Progenitor cell of endocrine pancreas (in vitro differentiated cells): ENCODE measurements at regions not wholly inside any gene's neighbourhood (a gene's known extent, or its start where the extent isn't known, plus 50 kb on each side); places are given as distances from the start of the nearest gene placed in this dataset.
"Not testable (repeated sequence)": the region's sequence is repeated elsewhere in the genome, so short reads cannot be mapped to it uniquely, and the experiment has no call there.

ENCODE experiments used
- DNase-seq: peaks from one replicate; pipeline ENCODE4 v3.0.0; 2021; ENCODE audit warnings: low spot score; ENCODE audit not compliant: unreplicated experiment
- H3K27ac Mint-ChIP-seq: 2 replicates; pipeline ENCODE4 v1.8.0; 2021; ENCODE audit warnings: mild to moderate bottlenecking, moderate library complexity, mixed read lengths
- H3K27me3 Mint-ChIP-seq: 2 replicates; pipeline ENCODE4 v1.8.0; 2021; ENCODE audit warnings: mixed read lengths
- H3K36me3 Mint-ChIP-seq: 2 replicates; pipeline ENCODE4 v1.8.0; 2022; ENCODE audit warnings: mixed read lengths; ENCODE audit not compliant: insufficient read depth
- H3K4me1 Mint-ChIP-seq: 2 replicates; pipeline ENCODE4 v1.8.0; 2021; ENCODE audit warnings: low read depth, mixed read lengths
- H3K4me3 Mint-ChIP-seq: 2 replicates; pipeline ENCODE4 v1.8.0; 2021; ENCODE audit warnings: low read depth, mild to moderate bottlenecking, moderate library complexity, mixed read lengths
- H3K9me3 Mint-ChIP-seq: 2 replicates; pipeline ENCODE4 v1.8.0; 2021; ENCODE audit warnings: low read depth, mixed read lengths
- TF ChIP-seq, protein P1 (sequence below): fragments of 200-600 bp; sonication (generic); IDR thresholded peaks from one replicate; pipeline ENCODE4 v1.5.0; 2021; ENCODE audit warnings: antibody characterized with exemption, mild to moderate bottlenecking; ENCODE audit not compliant: unreplicated experiment

DNA sequence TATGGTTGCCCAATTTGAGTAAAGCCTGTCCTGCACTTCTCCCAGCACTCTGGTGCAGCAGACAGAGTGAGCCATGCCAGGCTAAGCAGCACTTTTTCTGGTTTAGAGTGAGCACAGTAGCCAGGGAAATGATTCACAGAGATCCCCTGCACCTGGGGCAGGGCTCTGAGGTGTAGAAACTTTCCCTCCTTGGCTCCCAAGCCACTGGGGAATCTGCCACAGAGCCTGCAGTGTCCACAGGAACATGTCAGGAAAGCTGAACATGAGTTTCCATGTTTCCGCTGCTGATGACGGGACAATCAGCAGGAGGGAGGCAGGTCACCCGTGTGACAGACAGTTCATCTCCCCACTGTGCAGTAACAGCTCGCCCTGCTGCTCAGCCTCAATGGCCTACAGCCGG, 429.9 kb upstream of the B3GAT1 start:
- Mint-ChIP-seq H3K4me1 (no peaks in the 10 kb centered on the region), H3K27ac (no peak overlapping the region), H3K9me3 (no peaks in the 10 kb centered on the region), H3K27me3 (peaks cover 49% of the 10 kb centered on the region), H3K36me3 (no peaks in the 10 kb centered on the region), H3K4me3 (no peak overlapping the region)
- no peak for DNase-seq
- TF ChIP-seq, protein P1, sequence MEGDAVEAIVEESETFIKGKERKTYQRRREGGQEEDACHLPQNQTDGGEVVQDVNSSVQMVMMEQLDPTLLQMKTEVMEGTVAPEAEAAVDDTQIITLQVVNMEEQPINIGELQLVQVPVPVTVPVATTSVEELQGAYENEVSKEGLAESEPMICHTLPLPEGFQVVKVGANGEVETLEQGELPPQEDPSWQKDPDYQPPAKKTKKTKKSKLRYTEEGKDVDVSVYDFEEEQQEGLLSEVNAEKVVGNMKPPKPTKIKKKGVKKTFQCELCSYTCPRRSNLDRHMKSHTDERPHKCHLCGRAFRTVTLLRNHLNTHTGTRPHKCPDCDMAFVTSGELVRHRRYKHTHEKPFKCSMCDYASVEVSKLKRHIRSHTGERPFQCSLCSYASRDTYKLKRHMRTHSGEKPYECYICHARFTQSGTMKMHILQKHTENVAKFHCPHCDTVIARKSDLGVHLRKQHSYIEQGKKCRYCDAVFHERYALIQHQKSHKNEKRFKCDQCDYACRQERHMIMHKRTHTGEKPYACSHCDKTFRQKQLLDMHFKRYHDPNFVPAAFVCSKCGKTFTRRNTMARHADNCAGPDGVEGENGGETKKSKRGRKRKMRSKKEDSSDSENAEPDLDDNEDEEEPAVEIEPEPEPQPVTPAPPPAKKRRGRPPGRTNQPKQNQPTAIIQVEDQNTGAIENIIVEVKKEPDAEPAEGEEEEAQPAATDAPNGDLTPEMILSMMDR = no peak

DNA sequence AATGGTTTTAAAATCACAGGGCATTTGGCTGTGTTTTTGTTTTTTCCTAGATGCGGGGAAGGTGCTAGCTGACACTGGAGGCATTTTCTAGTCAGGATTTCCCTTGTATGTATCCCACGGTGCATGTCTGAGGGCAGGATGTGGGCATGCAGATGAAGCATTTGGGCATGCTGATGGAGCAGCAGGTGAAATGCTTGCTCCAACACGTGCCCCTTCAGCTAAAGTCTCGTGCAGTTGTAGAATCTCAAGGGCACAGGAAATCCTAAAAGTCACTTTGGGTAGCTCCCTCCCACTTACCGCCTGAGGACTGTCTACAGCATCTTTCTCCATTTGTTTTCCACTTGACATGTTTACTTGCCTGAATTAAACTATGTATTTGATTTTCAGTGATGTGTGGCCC, 429.4 kb upstream of the B3GAT1 start:
- TF ChIP-seq, protein P1 = no peak
- Mint-ChIP-seq H3K4me1 (no peaks in the 10 kb centered on the region), H3K27ac (no peak overlapping the region), H3K36me3 (no peaks in the 10 kb centered on the region), H3K9me3 (no peaks in the 10 kb centered on the region), H3K4me3 (no peak overlapping the region), H3K27me3 (peaks cover 48% of the 10 kb centered on the region)
- DNase-seq = no peak

DNA sequence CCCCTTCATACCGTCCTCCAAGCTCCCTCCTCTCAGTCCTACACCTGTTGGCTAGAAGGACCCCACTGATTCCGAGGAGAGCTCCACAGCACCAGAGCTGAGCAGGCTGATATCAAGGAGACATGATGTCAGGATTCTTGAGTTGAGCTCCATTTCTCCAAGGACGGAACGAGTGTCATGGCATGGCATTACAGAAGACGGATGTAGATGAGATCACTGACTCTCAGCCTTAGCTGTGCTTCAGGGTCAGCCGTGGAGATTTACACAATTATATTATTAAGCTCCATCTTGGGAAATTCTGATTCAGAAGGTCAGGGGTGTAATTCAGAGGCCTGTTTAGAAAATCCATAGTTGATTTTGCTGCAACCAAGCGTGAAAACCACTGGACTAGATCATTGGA, 428.9 kb upstream of the B3GAT1 start:
- Mint-ChIP-seq H3K4me1 (no peaks in the 10 kb centered on the region), H3K27me3 (peaks cover 47% of the 10 kb centered on the region), H3K4me3 (no peak overlapping the region), H3K9me3 (no peaks in the 10 kb centered on the region), H3K27ac (no peak overlapping the region), H3K36me3 (no peaks in the 10 kb centered on the region)
- no peak for DNase-seq
- TF ChIP-seq, protein P1 = no peak

- H3K36me3 Mint-ChIP-seq, H3K4me3 Mint-ChIP-seq, H3K27ac Mint-ChIP-seq, H3K4me1 Mint-ChIP-seq, DNase-seq, H3K9me3 Mint-ChIP-seq: not testable (repeated sequence)
- H3K27me3 Mint-ChIP-seq = peaks cover 43% of the 10 kb centered on the region
Measured at GRCh38 chr11:134840165-134840564, 428.1 kb upstream of the B3GAT1 start.

GRCh38 chr11:134838708-134839107, 426.7 kb upstream of the B3GAT1 start:
- TF ChIP-seq, protein P1 = no peak

GRCh38 chr11:134837887-134838232, 425.8 kb upstream of the B3GAT1 start:
- no peak for DNase-seq
- Mint-ChIP-seq H3K27me3 (peaks cover 33% of the 10 kb centered on the region), H3K36me3 (no peaks in the 10 kb centered on the region), H3K27ac (no peak overlapping the region), H3K9me3 (no peaks in the 10 kb centered on the region), H3K4me3 (no peak overlapping the region), H3K4me1 (no peaks in the 10 kb centered on the region)
- TF ChIP-seq, protein P1 = no peak

More at GRCh38 chr11:134838708-134839107, 426.7 kb upstream of the B3GAT1 start:
- Mint-ChIP-seq H3K4me1 (no peaks in the 10 kb centered on the region), H3K27me3 (peaks cover 34% of the 10 kb centered on the region), H3K9me3 (no peaks in the 10 kb centered on the region), H3K4me3 (no peak overlapping the region), H3K27ac (no peak overlapping the region), H3K36me3 (no peaks in the 10 kb centered on the region)
- DNase-seq = no peak
